GM21447 (cell line): ENCODE measurements at regions not wholly inside any gene's neighbourhood (a gene's known extent, or its start where the extent isn't known, plus 50 kb on each side); places are given as distances from the start of the nearest gene placed in this dataset.
"Not testable (repeated sequence)": the region's sequence is repeated elsewhere in the genome, so short reads cannot be mapped to it uniquely, and the experiment has no call there.

Experiments used
- ATAC-seq: cut with Tn5 transposase; IDR thresholded peaks from one replicate; pipeline ENCODE4 v1.9.1; 2021; ENCODE audit not compliant: unreplicated experiment

DNA sequence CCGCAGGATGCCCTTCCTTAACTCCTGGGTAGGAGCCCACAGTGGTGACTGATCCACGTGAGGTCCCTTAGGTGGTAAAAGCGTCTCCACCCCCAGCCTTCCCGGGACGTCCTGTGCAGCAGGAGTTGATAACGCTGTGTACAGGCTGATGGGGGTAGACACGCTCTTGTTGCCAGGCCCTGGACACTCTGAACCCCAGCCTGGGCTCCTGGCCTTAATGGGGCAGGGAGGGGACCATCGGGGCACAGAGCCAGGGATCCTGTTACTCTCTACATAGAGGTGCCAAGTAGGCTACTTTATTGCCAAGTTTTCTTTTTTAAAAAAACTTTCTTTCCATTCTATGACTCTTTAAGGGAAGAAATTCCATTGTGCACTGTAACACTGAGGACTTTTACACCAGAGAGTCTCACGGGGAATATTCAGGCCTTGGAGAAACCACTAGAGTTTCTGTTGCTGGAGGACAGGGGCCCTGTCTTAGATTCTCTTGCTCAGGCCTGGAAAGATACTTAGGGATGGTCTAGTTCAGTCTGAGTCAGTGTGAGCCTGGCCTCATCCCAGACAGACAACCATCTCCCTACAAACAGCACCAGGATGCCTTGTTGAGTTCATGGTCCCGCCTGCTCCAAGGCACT is 104.3 kb upstream of the RNU6-1 start:
- ATAC-seq: no peak

DNA sequence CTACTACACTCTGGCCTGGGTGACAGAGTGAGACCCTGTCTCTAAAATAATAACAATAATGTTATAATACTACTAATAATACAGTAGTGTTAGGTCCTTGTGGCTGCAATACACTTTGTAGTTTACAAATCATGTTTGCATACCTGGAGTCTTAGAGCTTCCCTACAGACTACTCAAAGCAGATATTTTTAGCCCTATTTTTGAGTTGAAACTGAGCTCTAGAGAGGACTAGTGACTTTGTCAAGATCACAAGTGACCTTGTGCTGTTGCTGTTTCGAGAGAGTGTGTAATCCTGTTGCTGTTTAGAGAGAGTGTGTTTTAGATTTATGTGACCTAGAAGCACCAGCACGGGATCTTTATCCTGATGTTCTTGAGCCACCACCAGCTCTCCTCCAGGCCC is 105.3 kb upstream of the RNU6-1 start:
- ATAC-seq: no peak

DNA sequence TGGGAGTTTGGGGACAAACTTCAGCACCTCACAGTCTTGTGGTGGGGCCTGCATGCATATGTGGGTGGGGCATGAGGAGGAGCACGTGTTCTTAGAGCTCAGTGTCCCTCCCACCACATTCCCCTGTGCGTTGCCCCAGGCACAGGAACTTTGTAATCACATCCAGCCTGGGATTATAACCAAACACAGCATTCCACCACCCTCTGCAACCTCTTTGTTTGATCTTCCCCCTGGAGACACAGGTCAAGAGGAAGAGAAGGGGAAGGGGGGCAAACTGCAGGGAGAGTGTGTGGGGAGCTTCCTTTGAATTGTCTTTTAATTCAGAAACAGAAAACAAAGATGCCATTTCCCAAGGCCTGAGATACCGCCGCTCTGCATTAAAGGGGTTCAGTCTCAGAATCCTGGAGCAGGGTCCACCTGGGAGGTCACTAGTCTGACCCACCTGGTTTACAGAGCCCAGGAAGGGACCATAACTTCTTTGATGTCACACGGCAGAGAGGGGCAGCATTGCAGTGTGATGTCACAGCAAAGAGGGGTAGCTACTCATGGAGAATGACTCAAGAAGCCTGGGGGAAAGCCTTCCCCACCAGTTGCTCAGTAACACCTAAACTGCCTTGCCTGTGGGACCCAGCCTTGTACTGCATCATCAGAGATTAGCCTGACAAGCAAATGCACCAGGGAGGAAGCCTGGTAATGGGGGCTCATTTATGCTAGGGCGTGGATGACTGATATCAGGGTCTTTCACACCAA is 106.3 kb upstream of the RNU6-1 start:
- ATAC-seq: no peak

DNA sequence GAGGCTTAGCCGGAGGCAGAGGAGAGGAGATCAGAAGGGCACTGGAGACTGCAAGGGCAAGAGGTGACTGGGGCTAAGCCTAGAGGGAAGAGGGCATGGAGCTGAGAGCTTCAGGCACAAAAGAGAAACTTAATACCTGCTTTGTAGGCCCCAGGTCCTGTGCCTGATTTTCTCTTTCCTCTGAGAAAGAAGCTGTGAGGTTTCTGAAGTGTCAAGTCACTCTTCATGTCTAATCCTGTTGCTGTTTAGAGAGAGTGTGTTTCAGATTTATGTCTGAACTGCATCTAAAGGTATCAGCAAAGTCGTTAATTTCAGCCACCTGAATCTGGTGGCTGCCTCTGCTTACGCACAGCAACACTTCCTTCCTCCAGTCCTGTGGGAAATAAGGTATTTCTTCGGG is 106.9 kb upstream of the RNU6-1 start:
- ATAC-seq: no peak

DNA sequence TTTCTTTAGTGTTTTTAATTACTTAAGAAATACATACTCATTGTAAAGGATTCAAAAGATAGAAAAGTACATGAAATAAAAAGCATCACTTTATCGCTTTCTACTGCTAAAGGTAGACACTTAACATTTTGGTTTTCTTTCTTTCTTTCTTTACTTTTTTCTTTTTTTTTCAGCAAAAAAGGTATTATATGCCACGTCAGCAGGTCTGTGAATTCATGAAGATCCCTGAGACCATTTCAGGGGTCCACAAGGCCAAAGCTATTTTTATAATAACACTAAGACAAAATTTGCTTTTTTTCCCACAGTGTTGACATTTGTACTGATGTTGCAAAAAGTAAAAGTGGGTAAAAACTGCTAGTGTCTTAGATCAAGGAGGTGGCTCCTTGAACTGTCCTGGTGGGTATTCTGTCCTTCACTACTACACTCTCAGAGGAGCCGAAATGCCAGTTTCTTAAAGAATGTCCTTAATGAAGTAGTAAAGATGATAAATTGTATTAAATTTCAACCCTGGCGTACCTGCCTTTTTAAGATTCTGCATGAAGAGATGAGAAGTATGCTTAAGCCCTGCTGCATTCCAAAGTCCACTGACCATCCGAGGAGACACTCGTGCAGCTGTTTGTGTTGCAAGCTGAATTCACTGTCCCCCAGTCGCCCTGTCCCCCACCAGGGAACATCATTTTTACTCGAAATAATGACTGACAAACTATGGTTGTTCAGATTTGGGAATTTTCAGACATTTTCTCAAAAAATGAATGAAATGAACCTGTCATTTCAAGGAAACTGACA is 106.7 kb upstream of the PIAS1 start:
- ATAC-seq: no peak

DNA sequence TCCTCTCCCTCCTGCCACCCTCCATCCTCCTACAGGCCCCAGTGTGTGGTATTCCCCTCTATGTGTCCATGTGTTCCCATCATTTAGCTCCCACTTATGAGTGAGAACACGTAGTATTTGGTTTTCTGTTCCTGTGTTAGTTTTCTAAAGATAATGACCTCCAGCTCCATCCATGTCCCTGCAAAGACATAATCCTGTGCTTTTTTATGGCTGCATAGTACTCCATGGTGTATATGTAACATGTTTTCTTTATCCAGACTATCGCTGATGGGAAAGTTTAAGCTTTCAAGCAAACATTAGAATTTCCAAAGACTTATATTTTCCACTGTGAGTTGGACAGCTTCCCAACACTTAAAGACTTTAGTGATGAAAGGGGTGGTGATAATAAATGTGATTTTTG is 105.9 kb upstream of the PIAS1 start:
- no peak for ATAC-seq

DNA sequence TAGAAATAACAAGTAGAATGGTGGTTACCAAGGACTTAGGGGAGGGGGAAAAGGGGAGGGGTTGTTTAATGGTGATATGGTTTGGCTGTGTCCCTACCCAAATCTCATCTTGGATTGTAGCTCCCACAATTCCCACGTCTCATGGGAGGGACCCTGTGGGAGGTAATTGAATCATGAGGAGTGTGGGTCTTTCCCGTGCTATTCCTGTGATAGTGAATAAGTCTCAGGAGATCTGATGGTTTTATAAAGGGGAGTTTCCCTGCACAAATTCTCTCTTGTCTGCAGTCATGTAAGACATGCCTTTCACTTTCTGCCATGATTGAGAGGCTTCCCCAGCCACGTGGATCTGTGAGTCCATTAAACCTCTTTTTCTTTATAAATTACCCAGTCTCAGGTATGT is 102.9 kb upstream of the PIAS1 start:
- ATAC-seq: not testable (repeated sequence)

DNA sequence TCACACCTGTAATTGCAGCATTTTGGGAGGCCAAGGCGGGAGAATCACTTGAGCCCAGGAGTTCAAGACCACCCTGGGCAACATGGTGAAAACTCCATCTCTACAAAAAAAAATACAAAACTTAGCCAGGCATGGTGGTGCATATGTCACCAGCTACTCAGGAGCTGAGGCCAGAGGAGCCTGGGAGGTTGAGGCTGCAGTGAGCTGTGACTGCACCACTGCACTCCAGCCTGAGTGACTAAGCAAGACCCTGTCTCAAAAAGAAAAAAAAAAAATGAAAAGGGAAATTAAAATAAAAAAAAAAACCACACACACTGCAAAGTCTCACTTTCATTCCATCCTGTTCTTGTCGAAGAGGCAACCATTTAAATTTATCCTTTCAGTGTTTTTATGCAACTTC is 100.8 kb upstream of the PIAS1 start:
- ATAC-seq: no peak

DNA sequence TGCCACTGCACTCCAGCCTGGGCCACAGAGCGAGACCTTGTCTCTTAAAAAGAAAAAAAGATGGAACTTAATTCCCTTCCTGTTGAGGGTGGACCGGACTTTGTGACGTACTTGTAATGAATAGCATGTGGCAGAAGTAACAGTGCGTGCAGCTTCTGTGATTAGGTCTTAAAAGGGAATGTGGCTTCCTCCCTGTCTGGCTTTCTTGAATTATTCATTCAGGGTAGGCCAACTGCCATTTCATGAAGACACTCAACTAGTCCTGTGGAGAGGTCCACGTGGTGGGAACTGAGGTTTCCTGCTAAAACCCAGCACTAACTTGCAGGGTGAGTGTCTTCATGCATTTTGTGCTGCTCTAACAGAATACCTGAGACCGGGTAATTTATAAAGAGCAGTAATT is 98.9 kb upstream of the PIAS1 start:
- ATAC-seq: no peak

DNA sequence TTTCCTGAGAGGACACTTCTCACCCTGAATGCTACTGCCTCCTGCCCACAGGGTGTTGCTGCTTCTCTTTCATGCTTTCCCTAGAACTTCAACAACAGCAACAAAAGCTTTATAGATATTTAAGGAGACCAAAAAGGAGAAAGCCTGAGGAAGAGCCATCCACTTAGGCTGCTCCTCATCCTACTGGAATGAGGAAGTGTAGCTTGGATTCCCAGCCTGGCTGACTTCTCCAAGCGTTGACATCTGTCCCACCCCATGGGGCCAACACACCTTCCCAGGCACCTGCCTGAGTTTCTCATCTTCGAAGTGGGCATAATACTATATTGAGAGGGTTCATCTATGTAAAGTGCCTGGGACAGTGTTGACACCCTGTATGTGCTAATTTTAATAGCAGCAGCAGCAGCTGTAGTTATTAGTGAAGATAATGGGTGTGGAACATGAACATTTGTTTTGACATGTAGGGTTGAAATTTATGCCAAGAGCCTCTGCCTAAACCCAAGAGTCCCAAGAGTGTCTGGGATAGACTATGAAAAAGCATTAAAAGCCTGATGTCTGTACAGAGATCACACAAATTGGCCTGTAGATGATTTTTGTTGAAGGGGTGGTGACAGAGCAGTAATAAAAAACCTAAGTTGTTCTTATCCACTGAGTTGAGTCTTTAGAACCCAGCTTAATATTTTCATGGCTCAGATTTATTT is 96.5 kb upstream of the PIAS1 start:
- no peak for ATAC-seq

DNA sequence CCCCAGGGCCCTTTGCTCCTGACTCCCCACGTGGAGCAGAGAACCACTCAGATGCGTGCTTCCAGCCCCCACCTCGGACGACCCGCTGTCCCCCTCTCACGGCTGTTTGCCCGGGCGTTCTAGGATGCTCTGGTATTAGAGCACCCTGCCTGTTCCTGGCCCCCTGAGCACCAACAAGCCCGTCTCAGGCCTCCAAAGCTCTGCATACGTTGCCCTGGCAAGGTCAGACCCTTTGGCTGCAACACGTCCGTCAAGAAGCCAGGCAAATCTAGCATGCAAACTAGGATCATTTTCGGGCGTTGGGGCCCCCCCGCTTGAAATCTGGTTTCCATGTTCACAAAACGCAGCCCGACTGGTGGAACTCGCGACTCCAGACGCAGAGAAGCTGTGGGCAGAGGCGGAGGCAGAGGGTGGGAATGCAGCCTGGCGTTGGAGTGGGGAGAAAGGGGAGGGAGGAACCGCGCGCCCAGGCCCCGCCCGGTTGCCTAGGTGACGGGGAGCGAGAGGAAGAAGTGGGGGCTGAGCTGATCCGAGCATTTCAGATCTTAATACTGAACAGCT is 86.2 kb upstream of the PIAS1 start:
- no peak for ATAC-seq

DNA sequence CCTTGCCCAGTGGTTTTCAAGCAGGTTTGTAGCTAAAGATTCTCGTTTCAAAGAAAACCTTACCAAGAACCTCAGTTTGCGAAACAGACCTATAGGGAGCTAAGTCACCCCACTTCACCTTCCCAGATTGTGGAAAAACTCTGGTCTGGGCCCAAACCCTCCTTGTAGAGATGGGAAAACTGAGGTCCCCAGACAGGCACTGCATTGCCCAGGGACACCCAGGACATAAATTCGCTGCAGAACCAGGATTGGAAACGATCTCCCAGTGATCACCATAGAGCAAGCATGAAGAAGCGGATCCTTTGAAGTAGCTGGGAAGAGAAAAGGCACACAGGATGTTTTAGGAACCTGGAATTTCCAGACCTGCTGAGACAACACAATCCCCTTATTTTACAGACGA is 85.6 kb upstream of the PIAS1 start:
- no peak for ATAC-seq

DNA sequence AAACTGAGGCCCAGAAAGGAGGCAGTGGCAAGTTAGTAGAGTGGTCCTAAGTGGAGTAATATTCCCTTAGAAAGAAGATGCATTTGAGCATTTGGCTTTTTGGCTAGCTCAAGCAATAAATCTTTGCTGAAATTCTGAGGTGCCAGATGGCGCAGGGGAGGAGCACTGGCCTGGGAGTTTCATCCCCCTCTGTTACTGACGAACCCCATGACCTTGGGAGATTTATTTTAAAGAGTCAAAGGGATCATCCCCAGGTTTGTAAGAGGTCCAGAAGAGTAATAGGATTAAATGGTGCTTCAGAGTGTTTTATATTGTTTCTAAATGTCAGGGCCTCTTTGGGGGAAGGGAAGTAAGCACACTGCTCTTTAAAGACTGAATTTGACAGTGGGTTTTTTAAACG is 85.1 kb upstream of the PIAS1 start:
- no peak for ATAC-seq

DNA sequence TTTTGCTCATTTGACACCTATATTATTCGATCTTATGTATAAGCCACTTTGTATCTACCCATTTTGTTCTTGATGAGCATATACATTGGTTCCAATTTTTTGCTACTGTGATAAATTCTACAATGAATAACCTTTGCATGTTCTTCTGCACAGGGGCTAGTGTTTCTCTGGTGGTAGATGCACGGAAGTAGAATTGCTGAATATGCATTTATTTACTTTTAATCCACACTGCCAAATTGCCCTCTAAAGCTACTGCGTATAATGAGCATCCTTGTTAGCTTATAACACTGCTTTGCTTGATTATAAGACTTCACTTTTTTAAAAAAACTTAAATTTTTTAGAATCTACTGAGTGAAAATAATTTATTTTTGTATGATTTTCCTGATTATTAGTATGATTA is 84.2 kb upstream of the PIAS1 start:
- no peak for ATAC-seq

DNA sequence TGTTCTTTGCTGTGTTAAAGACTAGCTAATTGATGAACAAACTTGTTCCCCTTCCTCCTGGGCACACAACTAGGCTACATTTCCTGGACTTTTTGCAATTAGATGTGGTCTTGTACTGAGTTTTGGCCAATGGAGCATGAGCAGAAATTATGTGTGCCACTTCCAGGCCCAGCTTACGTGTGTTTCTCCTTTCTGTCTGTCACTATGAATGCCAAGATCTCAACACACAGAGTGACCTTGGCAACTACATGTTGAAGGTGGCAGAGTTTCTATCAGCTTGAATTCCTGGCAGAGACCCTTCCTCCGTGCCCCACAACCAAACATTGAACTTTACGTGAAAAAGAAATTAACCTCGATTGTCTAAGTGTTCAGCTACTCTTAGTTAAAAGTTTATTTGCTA is 81.7 kb upstream of the PIAS1 start:
- no peak for ATAC-seq

DNA sequence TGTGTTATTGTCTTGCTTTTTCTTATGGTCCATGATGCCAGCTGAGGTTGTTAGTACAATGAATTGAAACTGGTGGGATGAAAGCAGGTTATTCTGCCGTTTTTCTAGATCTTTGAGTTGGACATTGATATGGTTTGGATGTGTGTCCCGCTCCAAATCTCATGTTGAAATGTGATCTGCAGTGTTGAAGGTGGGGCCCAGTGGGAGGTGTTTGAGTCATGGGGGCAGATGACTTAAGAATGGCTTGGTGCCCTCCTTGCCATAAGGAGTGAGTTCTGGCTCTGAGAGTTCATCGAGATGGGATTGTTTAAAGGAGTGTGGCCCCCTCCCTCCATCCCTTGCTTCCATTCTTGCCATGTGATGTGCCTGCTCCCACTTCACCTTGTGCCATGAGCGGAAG is 80.3 kb upstream of the PIAS1 start:
- no peak for ATAC-seq

DNA sequence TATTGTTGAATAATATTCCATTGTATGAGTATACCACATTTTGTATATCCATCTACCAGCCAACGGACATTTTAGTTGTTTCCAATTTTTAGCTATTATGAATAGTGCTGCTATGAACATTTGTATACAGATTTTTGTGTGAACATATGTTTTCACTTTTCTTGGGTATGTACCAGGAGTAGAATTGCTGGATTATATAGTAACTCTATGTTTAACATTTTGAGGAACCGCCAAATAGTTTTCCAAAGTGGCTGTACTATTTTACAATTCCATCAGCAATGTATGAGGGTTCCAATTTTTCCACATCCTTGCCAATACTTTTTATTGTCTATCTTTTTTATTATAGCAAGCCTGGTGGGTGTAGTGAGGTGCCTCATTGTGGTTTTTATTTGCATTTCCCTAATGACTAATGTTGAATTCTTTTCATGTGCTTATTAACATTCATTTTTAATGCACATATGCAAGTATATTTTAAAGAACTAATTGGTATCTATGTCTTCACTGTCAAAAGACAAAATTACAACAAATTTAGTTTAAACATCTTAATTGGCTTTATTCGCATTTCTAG is 77.5 kb upstream of the PIAS1 start:
- ATAC-seq: no peak

DNA sequence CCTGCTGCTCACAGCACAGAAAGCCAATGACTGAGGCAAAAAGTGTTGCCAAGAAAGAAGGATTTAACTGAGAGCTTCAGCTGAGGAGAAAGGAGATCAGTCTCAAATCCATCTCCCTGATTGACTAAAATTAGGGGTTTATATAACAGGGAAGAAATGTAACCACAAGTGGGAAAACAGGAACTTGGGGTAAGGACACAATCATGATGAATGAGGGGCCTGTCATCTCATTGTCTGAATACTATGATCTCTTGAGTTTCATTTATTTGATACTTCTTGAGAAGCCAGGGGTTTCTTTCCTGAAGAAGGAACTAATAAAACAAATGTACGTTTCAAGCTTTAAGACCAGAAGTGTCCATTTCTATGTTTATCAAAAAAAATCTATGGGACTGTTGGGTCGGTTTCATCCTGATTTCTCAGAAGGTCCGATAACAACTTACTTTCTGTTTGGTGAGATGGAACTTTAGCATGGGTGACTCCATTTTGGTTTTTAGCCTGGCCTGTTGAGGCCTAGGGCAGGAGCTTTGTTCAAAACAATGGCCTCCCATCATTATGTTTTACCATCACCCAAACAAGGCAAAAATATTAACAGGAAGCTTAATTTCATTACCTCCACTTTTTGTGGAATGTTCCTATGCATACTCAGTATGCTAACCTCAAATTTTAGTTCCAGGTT is 76.6 kb upstream of the PIAS1 start:
- no peak for ATAC-seq

DNA sequence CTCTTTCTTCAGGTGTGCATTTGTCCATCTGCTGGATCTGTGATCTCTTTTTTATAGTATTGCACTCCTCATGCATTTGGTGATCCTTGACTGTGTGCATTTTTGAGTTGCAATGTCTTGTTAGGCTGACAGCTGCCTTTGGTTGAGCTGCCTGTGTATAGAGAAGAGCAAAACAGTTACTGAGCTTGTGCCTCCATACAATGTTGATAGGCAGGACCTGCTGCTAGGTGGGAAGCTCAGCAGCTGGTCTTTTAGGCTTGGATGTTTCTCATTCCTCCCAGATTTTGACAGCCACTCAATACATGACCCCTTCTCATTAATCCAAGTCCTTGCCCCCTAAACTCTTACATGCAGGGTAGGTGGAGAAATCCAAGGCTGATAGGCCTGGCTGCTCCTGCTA is 74.8 kb upstream of the PIAS1 start:
- ATAC-seq: no peak

DNA sequence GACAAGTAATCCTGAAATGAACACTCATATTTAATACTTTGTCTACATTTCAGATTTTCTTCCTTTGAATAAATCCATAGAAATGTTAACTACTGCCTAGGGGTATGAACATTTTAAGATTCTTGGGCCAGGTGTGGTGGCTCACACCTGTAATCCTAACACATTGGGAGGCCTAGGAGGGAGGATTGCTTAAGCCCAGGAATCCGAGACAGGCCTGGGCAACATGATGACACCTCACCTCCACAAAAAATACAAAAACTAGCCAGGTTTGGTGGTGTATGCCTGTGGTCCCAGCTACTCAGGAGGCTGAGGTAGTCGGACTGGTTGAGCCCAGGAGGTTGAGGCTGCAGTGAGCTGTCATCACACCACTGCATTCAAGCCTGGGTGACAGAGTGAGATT is 73.9 kb upstream of the PIAS1 start:
- no peak for ATAC-seq
